HG02840 (cell line): ENCODE measurements at regions not wholly inside any gene's neighbourhood (a gene's known extent, or its start where the extent isn't known, plus 50 kb on each side); places are given as distances from the start of the nearest gene placed in this dataset.

ENCODE experiments used
- ATAC-seq: cut with Tn5 transposase; IDR thresholded peaks from one replicate; pipeline ENCODE4 v1.9.1; 2021; ENCODE audit warnings: mild to moderate bottlenecking, moderate library complexity, moderate number of reproducible peaks; ENCODE audit not compliant: unreplicated experiment, low FRiP score

- ATAC-seq: no peak
Measured at GRCh38 chr6:166683477-166683876, 56.4 kb upstream of the RPS6KA2 start.

- no peak for ATAC-seq
Measured at GRCh38 chr6:166679566-166679965, 52.5 kb upstream of the RPS6KA2 start.

GRCh38 chr6:166678426-166678825, 51.4 kb upstream of the RPS6KA2 start:
- no peak for ATAC-seq

- no peak for ATAC-seq
Measured at GRCh38 chr6:166677941-166678340, 50.9 kb upstream of the RPS6KA2 start.
